SK-N-SH (cell line): ENCODE measurements at regions not wholly inside any gene's neighbourhood (a gene's known extent, or its start where the extent isn't known, plus 50 kb on each side); places are given as distances from the start of the nearest gene placed in this dataset.

Experiments
- CTCF ChIA-PET: fragments of 300-600, 350-600 bp; formaldehyde crosslinking; extraction: SDS; loops from one replicate; lab custom pipeline; 2021; lab: Yijun Ruan, JAX
- POLR2A ChIA-PET: fragments of 350-600 bp; sonication (Branson Sonifier 250); formaldehyde crosslinking; extraction: SDS; loops from one replicate; lab custom pipeline; 2020; ENCODE audit warnings: antibody characterized with exemption, inconsistent platforms; lab: Yijun Ruan, JAX
- DNase-seq: peaks from one replicate; pipeline ENCODE4 v3.0.0; 2012
- H2AFZ ChIP-seq: fragments of 200-600 bp; sonication (generic); 2 replicates; pipeline ENCODE4 v1.8.1; 2016; ENCODE audit warnings: antibody characterized with exemption, mild to moderate bottlenecking, low read depth
- H3F3A ChIP-seq: fragments of 200-600 bp; sonication (generic); replicated peaks from 2 replicates; pipeline ENCODE3; 2016; ENCODE audit warnings: antibody characterized with exemption, mild to moderate bottlenecking; ENCODE audit not compliant: insufficient read depth
- H3K27ac ChIP-seq, 2 experiments: fragments of 200-500 bp in 1 of 2; fragments of 200-600 bp in 1 of 2; sonication (Bioruptor generic) in 1 of 2; sonication (generic), shearing (Covaris generic) in 1 of 2; 2 replicates each; pipeline versions ENCODE4 v1.5.1 to v1.6.1; 2014 to 2016; ENCODE audit warnings: low read depth in 2 of 2, inconsistent platforms in 1 of 2, low read length in 1 of 2, mild to moderate bottlenecking in 1 of 2, mixed read lengths in 1 of 2
- H3K27me3 ChIP-seq: fragments of 200-600 bp; sonication (generic), shearing (Covaris generic); 2 replicates; pipeline ENCODE4 v1.6.1; 2016; ENCODE audit warnings: mixed run types; ENCODE audit not compliant: insufficient read depth
- H3K36me3 ChIP-seq, 2 experiments: fragments of 200-500 bp in 1 of 2; fragments of 200-600 bp in 1 of 2; sonication (Bioruptor generic) in 1 of 2; sonication (generic) in 1 of 2; replicated peaks in 1 of 2; 2 replicates each; pipeline versions ENCODE3 to v1.5.1; 2014 to 2016; ENCODE audit warnings: low read length in 1 of 2, mild to moderate bottlenecking in 1 of 2; ENCODE audit not compliant: insufficient read depth in 2 of 2, control insufficient read depth in 1 of 2
- H3K4me1 ChIP-seq, 2 experiments: fragments of 200-500 bp in 1 of 2; fragments of 200-600 bp in 1 of 2; sonication (Bioruptor generic) in 1 of 2; sonication (generic), shearing (Covaris generic) in 1 of 2; 2 replicates each; pipeline versions ENCODE4 v1.5.1 to v1.6.1; 2014 to 2016; ENCODE audit warnings: low read depth in 1 of 2, low read length in 1 of 2, mixed run types in 1 of 2; ENCODE audit not compliant: insufficient read depth in 2 of 2, control insufficient read depth in 1 of 2
- H3K4me2 ChIP-seq: fragments of 200-600 bp; sonication (generic), shearing (Covaris generic); 2 replicates; pipeline ENCODE4 v1.6.1; 2017; ENCODE audit warnings: mixed run types
- H3K4me3 ChIP-seq, 2 experiments: fragments of 200-500 bp in 1 of 2; fragments of 200-600 bp in 1 of 2; sonication (Bioruptor generic) in 1 of 2; sonication (generic), shearing (Covaris generic) in 1 of 2; 2 replicates each; pipeline versions ENCODE4 v1.5.1 to v1.8.1; 2014 to 2016; ENCODE audit warnings: low read depth in 2 of 2, inconsistent platforms in 1 of 2, low read length in 1 of 2, mild to moderate bottlenecking in 1 of 2, mixed read lengths in 1 of 2, moderate library complexity in 1 of 2
- H3K79me2 ChIP-seq: fragments of 200-600 bp; sonication (generic); 2 replicates; pipeline ENCODE4 v1.8.1; 2017; ENCODE audit warnings: mild to moderate bottlenecking; ENCODE audit not compliant: insufficient read depth
- H3K9ac ChIP-seq: fragments of 200-600 bp; sonication (generic); 2 replicates; pipeline ENCODE4 v1.6.1; 2017; ENCODE audit warnings: mixed run types
- H3K9me2 ChIP-seq: fragments of 200-600 bp; sonication (generic); 2 replicates; pipeline ENCODE4 v1.6.1; 2017; ENCODE audit warnings: mixed run types
- H3K9me3 ChIP-seq: fragments of 200-600 bp; sonication (generic); 2 replicates; pipeline ENCODE4 v1.6.1; 2017; ENCODE audit warnings: mixed run types, mild to moderate bottlenecking, moderate library complexity
- H4K20me1 ChIP-seq: fragments of 200-600 bp; sonication (generic); 2 replicates; pipeline ENCODE4 v1.6.1; 2017; ENCODE audit warnings: mild to moderate bottlenecking, mixed run types; ENCODE audit not compliant: insufficient read depth
- FOSL2 ChIP-seq: IDR thresholded peaks from 2 replicates; pipeline ENCODE4 v1.4.0; 2012; ENCODE audit warnings: low read depth, mild to moderate bottlenecking, moderate library complexity, borderline replicate concordance
- GABPA ChIP-seq: IDR thresholded peaks from 2 replicates; pipeline ENCODE4 v1.4.0; 2012; ENCODE audit warnings: low read depth, mild to moderate bottlenecking
- GATA2 ChIP-seq: sonication (generic); formaldehyde crosslinking; IDR thresholded peaks from 2 replicates; pipeline ENCODE4 v1.5.0; 2020; ENCODE audit warnings: mild to moderate bottlenecking, missing genetic modification reagents
- MEF2A ChIP-seq: IDR thresholded peaks from 2 replicates; pipeline ENCODE4 v1.4.0; 2012; ENCODE audit warnings: low read depth, borderline replicate concordance
- WGBS: methylation state at CpG from one replicate; pipeline ENCODE4 v1.1.6; 2017; ENCODE audit warnings: low lambda C conversion rate; 5-methylcytosine and 5-hydroxymethylcytosine counted together
- TF ChIP-seq, protein P1 (sequence below): IDR thresholded peaks from 2 replicates; pipeline ENCODE4 v1.6.1; 2012; ENCODE audit warnings: mild to moderate bottlenecking, low read depth, low read length, moderate library complexity
- TF ChIP-seq, protein P2 (sequence below): IDR thresholded peaks from 2 replicates; pipeline ENCODE4 v1.4.0; 2012; ENCODE audit warnings: low read depth, borderline replicate concordance
- TF ChIP-seq, protein P3 (sequence below): fragments of 150-350 bp; IDR thresholded peaks from 2 replicates; pipeline ENCODE4 v1.6.1; 2017; ENCODE audit warnings: antibody characterized with exemption, low read length, low read depth, borderline replicate concordance
- TF ChIP-seq, protein P4 (sequence below): IDR thresholded peaks from 2 replicates; pipeline ENCODE4 v1.4.0; 2012; ENCODE audit warnings: low read depth, borderline replicate concordance

DNA sequence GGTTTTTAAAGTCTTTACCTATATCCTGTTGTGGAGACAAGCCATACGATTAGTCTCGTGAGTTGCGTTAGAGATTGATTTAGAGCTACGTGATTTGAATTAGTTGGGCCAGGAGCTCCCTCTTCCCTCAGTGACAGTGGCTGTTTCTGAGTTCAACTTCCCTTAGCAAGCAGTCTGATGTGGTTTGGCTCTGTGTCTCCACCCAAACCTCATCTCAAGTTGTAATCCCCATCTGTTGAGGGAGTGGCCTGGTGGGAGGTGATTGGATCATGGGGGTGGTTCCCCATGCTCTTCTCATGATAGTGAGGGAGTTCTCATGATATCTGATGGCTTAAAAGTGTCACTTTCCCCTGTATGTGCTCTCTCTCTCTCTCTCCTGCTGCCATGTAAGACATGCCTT, 192.9 kb upstream of the PTGFR start:
- H3K9me2 ChIP-seq: no peaks in the 10 kb centered on the region
- no peaks in the 10 kb centered on the region for H3K36me3 ChIP-seq
- no peak overlapping the region for H3K27ac ChIP-seq
- H3K9me3 ChIP-seq: no peaks in the 10 kb centered on the region
- H3K27me3 ChIP-seq: no peaks in the 10 kb centered on the region
- CTCF ChIA-PET: interaction anchor here (0.5 kb wide), 1 partner anchor 160 kb away, joined by 3 read pairs; no protein-coding TSS in a partner anchor
- POLR2A ChIA-PET: no interaction called here
- H4K20me1 ChIP-seq: no peaks in the 10 kb centered on the region
- DNase-seq: no peak
- no peak overlapping the region for H3K4me2 ChIP-seq
- H3F3A ChIP-seq: no peaks in the 10 kb centered on the region
- no peak overlapping the region for H3K9ac ChIP-seq
- no peak for TF ChIP-seq GATA2
- TF ChIP-seq, protein P1, sequence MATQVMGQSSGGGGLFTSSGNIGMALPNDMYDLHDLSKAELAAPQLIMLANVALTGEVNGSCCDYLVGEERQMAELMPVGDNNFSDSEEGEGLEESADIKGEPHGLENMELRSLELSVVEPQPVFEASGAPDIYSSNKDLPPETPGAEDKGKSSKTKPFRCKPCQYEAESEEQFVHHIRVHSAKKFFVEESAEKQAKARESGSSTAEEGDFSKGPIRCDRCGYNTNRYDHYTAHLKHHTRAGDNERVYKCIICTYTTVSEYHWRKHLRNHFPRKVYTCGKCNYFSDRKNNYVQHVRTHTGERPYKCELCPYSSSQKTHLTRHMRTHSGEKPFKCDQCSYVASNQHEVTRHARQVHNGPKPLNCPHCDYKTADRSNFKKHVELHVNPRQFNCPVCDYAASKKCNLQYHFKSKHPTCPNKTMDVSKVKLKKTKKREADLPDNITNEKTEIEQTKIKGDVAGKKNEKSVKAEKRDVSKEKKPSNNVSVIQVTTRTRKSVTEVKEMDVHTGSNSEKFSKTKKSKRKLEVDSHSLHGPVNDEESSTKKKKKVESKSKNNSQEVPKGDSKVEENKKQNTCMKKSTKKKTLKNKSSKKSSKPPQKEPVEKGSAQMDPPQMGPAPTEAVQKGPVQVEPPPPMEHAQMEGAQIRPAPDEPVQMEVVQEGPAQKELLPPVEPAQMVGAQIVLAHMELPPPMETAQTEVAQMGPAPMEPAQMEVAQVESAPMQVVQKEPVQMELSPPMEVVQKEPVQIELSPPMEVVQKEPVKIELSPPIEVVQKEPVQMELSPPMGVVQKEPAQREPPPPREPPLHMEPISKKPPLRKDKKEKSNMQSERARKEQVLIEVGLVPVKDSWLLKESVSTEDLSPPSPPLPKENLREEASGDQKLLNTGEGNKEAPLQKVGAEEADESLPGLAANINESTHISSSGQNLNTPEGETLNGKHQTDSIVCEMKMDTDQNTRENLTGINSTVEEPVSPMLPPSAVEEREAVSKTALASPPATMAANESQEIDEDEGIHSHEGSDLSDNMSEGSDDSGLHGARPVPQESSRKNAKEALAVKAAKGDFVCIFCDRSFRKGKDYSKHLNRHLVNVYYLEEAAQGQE: no peak
- H3K4me3 ChIP-seq: no peak overlapping the region
- no peak overlapping the region for H2AFZ ChIP-seq
- 94% methylated on average over 4 of the region's 4 CpGs for WGBS
- H3K4me1 ChIP-seq: no peaks in the 10 kb centered on the region
- no peaks in the 10 kb centered on the region for H3K79me2 ChIP-seq

DNA sequence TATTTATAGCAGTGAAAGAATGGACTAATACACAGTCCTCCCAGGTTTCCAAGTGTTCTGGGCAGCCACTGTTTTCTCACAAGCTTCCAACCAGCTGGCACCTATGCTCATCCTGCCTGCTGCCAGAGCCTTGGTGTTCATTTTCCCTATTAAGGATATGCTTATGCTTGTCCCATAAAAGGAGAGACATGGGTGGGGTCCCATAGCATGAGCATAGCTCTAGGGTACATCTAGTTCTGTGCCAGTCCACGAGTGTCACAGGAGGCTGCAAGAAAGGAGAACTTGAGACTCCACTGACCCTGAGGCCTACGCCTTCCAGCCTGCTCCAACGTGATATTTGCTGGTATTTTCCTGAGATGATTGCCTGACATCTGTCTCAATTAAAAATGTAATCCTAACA, 192.4 kb upstream of the PTGFR start:
- no peak for DNase-seq
- H3K36me3 ChIP-seq: no peaks in the 10 kb centered on the region
- no peak overlapping the region for H3K9ac ChIP-seq
- H3K9me3 ChIP-seq: no peaks in the 10 kb centered on the region
- H3K4me1 ChIP-seq: no peaks in the 10 kb centered on the region
- H3K27me3 ChIP-seq: no peaks in the 10 kb centered on the region
- no peaks in the 10 kb centered on the region for H3K9me2 ChIP-seq
- H4K20me1 ChIP-seq: no peaks in the 10 kb centered on the region
- H3K4me2 ChIP-seq: no peak overlapping the region
- H3K4me3 ChIP-seq: no peak overlapping the region
- WGBS: 47% methylated on average over 3 of the region's 3 CpGs
- H2AFZ ChIP-seq: no peak overlapping the region
- TF ChIP-seq, protein P2, sequence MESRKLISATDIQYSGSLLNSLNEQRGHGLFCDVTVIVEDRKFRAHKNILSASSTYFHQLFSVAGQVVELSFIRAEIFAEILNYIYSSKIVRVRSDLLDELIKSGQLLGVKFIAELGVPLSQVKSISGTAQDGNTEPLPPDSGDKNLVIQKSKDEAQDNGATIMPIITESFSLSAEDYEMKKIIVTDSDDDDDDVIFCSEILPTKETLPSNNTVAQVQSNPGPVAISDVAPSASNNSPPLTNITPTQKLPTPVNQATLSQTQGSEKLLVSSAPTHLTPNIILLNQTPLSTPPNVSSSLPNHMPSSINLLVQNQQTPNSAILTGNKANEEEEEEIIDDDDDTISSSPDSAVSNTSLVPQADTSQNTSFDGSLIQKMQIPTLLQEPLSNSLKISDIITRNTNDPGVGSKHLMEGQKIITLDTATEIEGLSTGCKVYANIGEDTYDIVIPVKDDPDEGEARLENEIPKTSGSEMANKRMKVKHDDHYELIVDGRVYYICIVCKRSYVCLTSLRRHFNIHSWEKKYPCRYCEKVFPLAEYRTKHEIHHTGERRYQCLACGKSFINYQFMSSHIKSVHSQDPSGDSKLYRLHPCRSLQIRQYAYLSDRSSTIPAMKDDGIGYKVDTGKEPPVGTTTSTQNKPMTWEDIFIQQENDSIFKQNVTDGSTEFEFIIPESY: no peak
- TF ChIP-seq FOSL2 (no peak), MEF2A (no peak), GABPA (no peak)
- TF ChIP-seq, protein P3, sequence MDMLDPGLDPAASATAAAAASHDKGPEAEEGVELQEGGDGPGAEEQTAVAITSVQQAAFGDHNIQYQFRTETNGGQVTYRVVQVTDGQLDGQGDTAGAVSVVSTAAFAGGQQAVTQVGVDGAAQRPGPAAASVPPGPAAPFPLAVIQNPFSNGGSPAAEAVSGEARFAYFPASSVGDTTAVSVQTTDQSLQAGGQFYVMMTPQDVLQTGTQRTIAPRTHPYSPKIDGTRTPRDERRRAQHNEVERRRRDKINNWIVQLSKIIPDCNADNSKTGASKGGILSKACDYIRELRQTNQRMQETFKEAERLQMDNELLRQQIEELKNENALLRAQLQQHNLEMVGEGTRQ: no peak
- TF ChIP-seq, protein P4, sequence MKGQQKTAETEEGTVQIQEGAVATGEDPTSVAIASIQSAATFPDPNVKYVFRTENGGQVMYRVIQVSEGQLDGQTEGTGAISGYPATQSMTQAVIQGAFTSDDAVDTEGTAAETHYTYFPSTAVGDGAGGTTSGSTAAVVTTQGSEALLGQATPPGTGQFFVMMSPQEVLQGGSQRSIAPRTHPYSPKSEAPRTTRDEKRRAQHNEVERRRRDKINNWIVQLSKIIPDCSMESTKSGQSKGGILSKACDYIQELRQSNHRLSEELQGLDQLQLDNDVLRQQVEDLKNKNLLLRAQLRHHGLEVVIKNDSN: no peak
- TF ChIP-seq, all 33 proteins: peak for 0
- ChIA-PET CTCF (interaction anchor here (0.5 kb wide), 1 partner anchor 161 kb away, joined by 3 read pairs; no protein-coding TSS in a partner anchor), POLR2A (no interaction called here)
- no peaks in the 10 kb centered on the region for H3F3A ChIP-seq
- H3K27ac ChIP-seq: no peak overlapping the region
- no peaks in the 10 kb centered on the region for H3K79me2 ChIP-seq
